Hepatocyte (in vitro differentiated cells): ENCODE measurements at regions not wholly inside any gene's neighbourhood (a gene's known extent, or its start where the extent isn't known, plus 50 kb on each side); places are given as distances from the start of the nearest gene placed in this dataset.

Source experiments
- EZH2 ChIP-seq: fragments of 200-600 bp; sonication (generic); IDR thresholded peaks from 2 replicates; pipeline ENCODE4 v1.6.1; 2016; ENCODE audit warnings: antibody characterized with exemption, mild to moderate bottlenecking, borderline replicate concordance
- EZH2phosphoT487 ChIP-seq: fragments of 200-600 bp; sonication (generic); IDR thresholded peaks from one replicate; pipeline ENCODE4 v1.6.1; 2018; ENCODE audit warnings: antibody characterized with exemption, mild to moderate bottlenecking, low read depth, moderate library complexity; ENCODE audit not compliant: unreplicated experiment, severe bottlenecking
- TF ChIP-seq, protein P1 (sequence below): fragments of 200-600 bp; sonication (generic); IDR thresholded peaks from 2 replicates; pipeline ENCODE4 v1.5.1; 2016; ENCODE audit warnings: antibody characterized with exemption, mild to moderate bottlenecking; ENCODE audit not compliant: poor library complexity

DNA sequence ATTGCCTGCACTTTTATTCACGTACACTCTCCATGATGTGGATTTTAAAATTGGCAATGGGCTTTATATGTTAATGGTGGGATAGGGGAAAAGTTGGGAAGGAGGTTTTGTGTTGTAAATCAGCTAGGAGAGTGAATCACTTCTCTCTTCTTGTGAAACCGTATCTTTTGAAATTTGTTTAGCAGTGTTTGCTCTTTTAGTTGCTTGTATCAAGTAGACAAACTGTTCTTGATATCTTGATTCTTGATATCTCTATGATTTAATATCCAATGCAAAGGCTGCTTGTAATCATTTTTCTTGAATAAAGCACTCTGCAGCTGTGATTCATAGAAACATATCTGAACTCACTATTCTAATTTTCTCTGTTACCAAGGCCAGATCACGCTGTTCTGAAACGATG lies 615.1 kb downstream of the CCER1 start:
- TF ChIP-seq, protein P1, sequence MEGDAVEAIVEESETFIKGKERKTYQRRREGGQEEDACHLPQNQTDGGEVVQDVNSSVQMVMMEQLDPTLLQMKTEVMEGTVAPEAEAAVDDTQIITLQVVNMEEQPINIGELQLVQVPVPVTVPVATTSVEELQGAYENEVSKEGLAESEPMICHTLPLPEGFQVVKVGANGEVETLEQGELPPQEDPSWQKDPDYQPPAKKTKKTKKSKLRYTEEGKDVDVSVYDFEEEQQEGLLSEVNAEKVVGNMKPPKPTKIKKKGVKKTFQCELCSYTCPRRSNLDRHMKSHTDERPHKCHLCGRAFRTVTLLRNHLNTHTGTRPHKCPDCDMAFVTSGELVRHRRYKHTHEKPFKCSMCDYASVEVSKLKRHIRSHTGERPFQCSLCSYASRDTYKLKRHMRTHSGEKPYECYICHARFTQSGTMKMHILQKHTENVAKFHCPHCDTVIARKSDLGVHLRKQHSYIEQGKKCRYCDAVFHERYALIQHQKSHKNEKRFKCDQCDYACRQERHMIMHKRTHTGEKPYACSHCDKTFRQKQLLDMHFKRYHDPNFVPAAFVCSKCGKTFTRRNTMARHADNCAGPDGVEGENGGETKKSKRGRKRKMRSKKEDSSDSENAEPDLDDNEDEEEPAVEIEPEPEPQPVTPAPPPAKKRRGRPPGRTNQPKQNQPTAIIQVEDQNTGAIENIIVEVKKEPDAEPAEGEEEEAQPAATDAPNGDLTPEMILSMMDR = no peak
- TF ChIP-seq EZH2phosphoT487 = no peak
- TF ChIP-seq EZH2 = no peak
